Activated CD8-positive, alpha-beta memory T cell treated with anti-CD3 and anti-CD28 coated beads, Interleukin-2, amount 50 U/mL, for 48 hours (primary cell): ENCODE measurements at regions not wholly inside any gene's neighbourhood (a gene's known extent, or its start where the extent isn't known, plus 50 kb on each side); places are given as distances from the start of the nearest gene placed in this dataset.
"Not testable (repeated sequence)": the region's sequence is repeated elsewhere in the genome, so short reads cannot be mapped to it uniquely, and the experiment has no call there.

Source experiments
- DNase-seq: peaks from one replicate; pipeline ENCODE4 v3.0.0-alpha.2; 2020

- no peak for DNase-seq
Measured at GRCh38 chr1:4068076-4068475, 168.0 kb upstream of the C1orf174 start.

- no peak for DNase-seq
Measured at GRCh38 chr1:4071653-4072052, 171.6 kb upstream of the C1orf174 start.

DNA sequence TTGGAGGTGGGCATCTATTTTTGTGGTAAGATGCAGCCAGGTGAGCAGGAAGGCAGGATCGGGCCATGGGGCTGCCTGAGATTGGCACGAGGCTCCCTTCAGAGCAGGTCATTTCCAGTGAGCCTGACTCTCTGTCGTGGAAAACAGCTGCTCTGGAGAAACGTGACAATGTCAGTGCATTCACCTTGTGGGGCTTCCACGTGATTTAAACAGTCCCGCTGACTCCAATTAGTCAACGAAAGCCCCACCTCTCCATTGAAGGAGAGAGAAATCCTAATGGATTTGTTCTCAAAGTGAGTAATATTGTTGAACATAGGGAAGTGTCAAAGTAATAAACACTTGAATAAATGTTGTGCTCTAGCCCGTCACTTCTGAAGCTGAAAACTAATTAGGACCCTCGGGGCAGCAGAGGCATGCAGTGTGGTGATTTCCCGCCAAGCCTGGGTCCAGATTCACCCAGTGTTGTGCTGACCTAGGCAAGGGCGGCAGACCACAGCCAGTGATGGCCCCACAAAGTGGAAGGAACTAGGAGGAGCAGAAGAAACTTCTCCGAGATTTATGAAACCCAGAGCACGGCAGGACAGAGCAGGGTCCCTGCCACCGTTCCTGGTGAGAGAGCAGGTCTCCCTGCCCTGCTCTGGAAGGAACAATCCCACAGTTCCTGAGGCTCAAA is 172.5 kb upstream of the C1orf174 start:
- DNase-seq = no peak

DNA sequence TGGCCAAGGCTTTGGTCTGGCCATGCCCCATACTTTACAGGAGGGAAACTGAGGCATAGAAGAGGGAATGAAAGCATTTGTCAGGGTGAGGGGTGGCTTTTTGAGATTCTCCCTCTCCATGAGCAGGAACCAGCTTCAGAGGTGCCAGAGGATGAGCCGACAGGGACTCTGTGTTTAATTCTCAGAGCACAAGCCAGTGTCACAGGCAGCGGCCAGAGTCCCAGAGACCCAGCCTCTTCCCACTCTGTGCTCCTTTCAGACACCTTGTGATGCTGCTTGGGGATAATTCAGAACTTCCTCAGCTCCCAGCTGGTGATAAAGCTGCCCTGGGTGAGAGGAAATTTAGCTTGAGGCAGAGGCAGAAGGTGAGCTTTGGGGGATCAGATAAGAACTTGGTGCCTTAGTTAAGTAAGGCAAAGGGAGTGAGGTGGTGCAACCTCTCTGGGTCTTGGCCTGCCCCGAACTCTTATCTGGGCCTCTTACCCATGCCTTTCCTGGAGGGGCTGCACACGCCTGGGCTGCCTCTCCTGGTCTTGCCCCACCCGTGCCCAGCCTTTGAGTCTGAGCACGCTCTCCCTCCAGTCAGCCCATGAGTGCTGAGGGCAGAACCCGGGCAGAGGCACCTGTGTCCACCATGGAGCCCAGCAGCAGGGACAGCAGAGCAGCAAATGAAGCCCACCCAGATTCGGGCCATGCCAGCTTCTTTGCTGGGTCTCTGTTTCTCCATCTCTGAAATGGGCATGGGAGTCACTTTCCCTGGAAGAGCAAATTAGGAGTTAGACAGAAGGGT is 175.6 kb upstream of the C1orf174 start:
- DNase-seq = no peak

GRCh38 chr1:4076346-4076745 is 176.3 kb upstream of the C1orf174 start:
- no peak for DNase-seq

DNA sequence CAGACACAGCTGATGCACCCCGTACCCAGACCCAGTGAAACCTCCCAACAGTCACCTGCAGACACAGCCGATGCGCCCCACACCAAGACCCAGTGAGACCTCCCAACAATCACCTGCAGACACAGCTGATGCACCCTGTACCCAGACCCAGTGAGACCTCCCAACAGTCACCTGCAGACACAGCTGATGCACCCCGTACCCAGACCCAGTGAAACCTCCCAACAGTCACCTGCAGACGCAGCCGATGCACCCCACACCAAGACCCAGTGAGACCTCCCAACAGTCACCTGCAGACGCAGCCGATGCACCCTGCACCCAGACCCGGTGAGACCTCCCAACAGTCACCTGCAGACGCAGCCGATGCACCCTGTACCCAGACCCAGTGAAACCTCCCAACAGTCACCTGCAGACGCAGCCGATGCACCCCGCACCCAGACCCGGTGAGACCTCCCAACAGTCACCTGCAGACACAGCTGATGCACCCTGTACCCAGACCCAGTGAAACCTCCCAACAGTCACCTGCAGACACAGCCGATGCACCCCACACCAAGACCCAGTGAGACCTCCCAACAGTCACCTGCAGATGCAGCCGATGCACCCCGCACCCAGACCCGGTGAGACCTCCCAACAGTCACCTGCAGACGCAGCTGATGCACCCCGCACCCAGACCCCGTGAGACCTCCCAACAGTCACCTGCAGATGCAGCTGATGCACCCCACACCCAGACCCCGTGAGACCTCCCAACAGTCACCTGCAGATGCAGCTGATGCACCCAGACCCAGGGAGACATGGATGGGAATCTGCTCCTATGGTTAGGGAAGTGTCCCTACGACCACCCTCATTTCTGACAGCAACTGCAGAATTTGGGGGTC is 178.3 kb upstream of the C1orf174 start:
- not testable (repeated sequence) for DNase-seq

- DNase-seq = no peak
Measured at GRCh38 chr1:4079815-4080214, 179.7 kb upstream of the C1orf174 start.

- DNase-seq = no peak
Measured at GRCh38 chr1:4081806-4082711, 182.0 kb upstream of the C1orf174 start.

- no peak for DNase-seq
Measured at GRCh38 chr1:4083231-4084047, 183.4 kb upstream of the C1orf174 start.

DNA sequence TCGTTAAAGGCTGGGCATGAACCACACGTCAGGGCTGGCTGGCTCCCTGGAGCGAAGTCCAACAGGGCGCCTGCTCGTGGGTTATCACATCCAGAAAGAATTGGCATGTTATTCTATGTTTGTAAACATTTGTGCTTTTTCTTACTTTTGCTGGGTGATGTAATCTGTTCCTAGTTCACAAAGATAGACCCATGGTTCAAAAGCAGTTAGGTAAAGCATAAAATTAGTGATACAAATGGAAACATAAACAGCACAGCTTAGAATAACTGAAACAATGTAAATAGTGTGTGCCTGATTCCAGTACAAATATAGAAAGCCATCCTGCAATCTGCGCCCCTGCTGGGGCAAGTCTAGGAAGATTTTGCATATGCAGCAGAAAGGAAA is 184.0 kb upstream of the C1orf174 start:
- no peak for DNase-seq

GRCh38 chr1:4084446-4084845 is 184.4 kb upstream of the C1orf174 start:
- no peak for DNase-seq

DNA sequence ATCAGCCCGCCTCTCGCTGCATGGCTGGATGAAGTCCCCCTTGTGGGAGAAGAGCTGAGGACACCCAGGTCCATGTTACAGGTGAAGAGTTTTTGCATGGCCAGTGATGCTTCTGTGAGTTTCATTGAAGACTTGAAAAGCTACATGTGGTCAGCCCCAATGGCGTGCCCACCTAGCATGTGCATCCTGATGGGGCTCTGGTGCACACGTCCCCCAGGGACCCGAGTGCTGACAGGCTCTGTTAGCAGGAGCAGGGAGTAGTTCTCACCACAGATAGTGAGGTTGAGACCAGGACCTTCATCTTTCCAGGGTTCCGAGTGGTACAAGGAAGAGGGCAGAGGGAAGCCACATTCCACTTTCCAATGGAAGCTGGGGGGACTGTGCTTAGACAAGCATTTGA is 184.8 kb upstream of the C1orf174 start:
- DNase-seq = no peak

- DNase-seq = no peak
Measured at GRCh38 chr1:4085546-4085945, 185.5 kb upstream of the C1orf174 start.

- no peak for DNase-seq
Measured at GRCh38 chr1:4086085-4086850, 186.2 kb upstream of the C1orf174 start.

DNA sequence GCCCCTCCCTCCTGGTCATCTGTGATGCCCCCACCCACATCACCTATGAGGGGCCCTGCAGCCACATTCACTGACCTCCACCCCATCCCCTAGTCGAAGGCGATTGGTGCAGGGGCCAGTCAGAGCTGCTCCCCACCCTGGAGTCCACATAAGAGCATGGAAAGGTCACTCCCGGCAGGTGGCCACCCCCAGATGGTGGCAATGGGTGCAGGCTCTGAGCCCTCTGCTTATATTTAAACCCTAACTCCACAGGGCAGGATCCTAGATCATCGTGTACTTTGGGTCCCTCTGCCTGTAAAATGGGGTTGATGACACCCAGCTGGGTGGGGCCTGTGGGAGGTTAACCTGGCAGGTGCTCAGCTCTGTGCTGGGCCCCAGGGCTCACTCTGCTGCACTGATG is 186.8 kb upstream of the C1orf174 start:
- DNase-seq = no peak

DNA sequence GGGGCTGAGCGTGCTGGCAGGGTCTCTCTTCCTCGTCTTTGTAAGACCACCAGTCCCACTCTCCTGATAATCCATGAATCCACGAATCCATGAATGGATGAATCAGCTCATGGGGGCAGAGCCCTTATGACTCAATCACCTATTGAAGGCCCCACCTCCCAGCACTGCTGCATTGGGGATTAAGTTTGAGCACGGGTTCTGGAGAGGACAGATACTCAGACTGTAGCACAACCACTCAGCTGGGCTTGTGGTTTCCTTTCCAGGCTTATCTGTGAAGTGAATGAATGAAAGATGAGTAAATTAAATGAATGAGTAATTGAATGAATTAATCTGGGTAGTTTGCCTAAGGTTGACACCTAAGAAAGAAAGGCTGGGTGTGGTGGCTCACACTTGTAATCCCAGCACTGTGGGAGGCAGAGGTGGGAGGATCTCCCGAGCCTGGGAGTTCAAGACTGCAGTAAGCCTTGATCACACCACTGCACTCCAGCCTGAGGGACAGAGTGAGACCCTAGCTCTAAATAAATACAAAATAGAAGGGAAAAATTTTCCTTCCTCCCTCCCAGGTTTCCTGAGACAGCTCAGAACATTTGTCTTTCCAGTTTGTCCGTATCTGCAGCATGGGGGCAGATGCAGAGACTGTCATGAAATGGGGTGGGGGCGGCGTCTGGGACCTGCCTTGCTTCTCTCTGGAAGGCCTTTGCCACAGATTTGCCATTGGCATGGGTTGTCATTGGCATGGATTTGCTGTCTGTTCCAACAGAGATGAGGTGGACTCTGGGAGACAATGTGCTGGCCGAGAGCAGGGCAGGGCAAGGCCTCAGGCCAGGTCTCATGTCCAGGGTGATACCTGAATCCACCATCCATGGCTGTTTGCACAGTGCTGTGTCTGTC is 187.7 kb upstream of the C1orf174 start:
- no peak for DNase-seq

GRCh38 chr1:4088676-4089075 is 188.6 kb upstream of the C1orf174 start:
- DNase-seq = no peak

DNA sequence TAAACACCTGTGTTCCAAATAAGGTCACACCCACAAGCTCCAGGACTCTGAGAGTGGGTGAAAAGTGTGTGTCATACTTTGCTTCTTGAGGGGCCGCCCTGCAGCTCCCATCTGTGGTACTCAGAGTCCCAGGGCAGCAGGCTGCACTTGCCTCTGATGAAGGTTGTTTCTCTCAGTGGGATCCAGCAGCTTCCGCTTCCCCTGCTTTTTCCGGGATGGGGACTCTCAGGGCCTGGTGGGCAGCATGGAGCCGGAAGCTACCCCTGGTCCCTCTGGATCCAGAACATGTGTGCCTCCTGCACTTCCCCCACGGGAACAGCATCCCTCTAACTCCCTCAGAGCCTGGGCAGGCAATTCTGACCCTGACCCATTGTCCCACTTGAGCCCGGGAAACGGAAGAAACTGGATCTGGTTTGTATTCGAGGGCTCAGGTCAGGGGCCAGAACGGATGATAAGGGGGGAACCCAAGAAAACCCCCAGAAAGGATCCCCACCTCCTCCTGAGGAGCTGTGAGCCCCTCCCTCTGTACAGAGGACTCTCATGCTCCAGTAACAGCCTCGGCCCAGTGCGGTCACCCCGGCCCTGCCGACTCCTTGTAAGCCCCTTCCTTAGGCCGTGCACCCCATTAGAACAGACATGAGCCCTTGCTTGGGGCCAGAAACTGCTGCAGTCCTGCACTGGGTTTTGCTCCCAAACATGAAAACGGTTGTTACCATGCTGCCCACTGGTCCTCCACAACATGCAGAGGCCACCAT is 189.5 kb upstream of the C1orf174 start:
- no peak for DNase-seq

DNA sequence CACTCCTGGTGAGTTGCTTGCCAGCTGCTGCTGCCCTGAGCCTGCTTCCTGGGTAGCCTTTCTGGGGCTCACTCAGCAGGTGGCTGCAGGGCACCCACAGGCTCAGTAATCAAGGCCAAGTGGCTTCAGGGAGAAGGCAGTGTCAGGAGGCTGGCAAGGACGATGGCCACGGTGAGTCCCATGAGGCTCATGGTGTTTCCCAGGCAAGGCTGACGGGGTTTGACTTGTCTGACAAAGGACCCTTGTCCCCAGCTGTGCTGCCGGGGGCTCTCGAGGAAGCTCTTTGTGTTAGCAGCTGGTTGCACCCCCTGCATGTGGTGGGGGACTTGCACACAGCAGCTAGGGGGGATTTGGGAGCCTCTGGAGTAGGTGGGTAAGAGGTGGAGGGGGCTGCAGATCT is 190.5 kb upstream of the C1orf174 start:
- DNase-seq = no peak
